ENCODE measurements at regions not wholly inside any gene's neighbourhood (a gene's known extent, or its start where the extent isn't known, plus 50 kb on each side); places are given as distances from the start of the nearest gene placed in this dataset.

GRCh38 chr5:145408048-145408341 lies 427.1 kb downstream of the PRELID2 start:
- no peak overlapping the region for H3K4me3 ChIP-seq (replicated peaks; ENCODE audit: insufficient read depth, low read length)

GRCh38 chr5:145407300-145408047 lies 427.7 kb downstream of the PRELID2 start:
- no peaks in the 10 kb centered on the region for H3K27me3 ChIP-seq (ENCODE audit: insufficient read depth, poor library complexity, severe bottlenecking)
- no peak overlapping the region for H3K4me3 ChIP-seq (replicated peaks; ENCODE audit: insufficient read depth, low read length)
- TF ChIP-seq GABPA (IDR thresholded peaks at IDR 0.05; ENCODE audit: low read depth) (no peak), POLR2AphosphoS5 (IDR thresholded peaks at IDR 0.05; ENCODE audit: low read depth) (no peak), REST (IDR thresholded peaks at IDR 0.05; ENCODE audit: insufficient replicate concordance, low read depth) (no peak), SPI1 (IDR thresholded peaks at IDR 0.05; ENCODE audit: borderline replicate concordance, low read depth) (no peak), CTCF (IDR thresholded peaks at IDR 0.05; ENCODE audit: insufficient read depth, low read length) (no peak)
- DNase-seq (ENCODE audit: low read depth in 1 of 2, low spot score in 1 of 2) = no peak
- no peak overlapping the region for H3K27ac ChIP-seq (replicated peaks)

More at GRCh38 chr5:145408048-145408341, 427.1 kb downstream of the PRELID2 start:
- no peak for TF ChIP-seq SPI1 (IDR thresholded peaks at IDR 0.05; ENCODE audit: borderline replicate concordance, low read depth)
- no peak for TF ChIP-seq GABPA (IDR thresholded peaks at IDR 0.05; ENCODE audit: low read depth)
- no peak for TF ChIP-seq POLR2AphosphoS5 (IDR thresholded peaks at IDR 0.05; ENCODE audit: low read depth)
- TF ChIP-seq CTCF (IDR thresholded peaks at IDR 0.05; ENCODE audit: insufficient read depth, low read length) = no peak
- no peak for TF ChIP-seq REST (IDR thresholded peaks at IDR 0.05; ENCODE audit: insufficient replicate concordance, low read depth)
- no peak overlapping the region for H3K27ac ChIP-seq (replicated peaks)
- no peaks in the 10 kb centered on the region for H3K27me3 ChIP-seq (ENCODE audit: insufficient read depth, poor library complexity, severe bottlenecking)
- DNase-seq (ENCODE audit: low read depth in 1 of 2, low spot score in 1 of 2) = no peak

GRCh38 chr5:145403992-145404391 lies 431.1 kb downstream of the PRELID2 start:
- Histone ChIP-seq H3K27ac (replicated peaks) (no peak overlapping the region), H3K4me3 (replicated peaks; ENCODE audit: insufficient read depth, low read length) (no peak overlapping the region), H3K27me3 (ENCODE audit: insufficient read depth, poor library complexity, severe bottlenecking) (no peaks in the 10 kb centered on the region)
- TF ChIP-seq POLR2AphosphoS5 (IDR thresholded peaks at IDR 0.05; ENCODE audit: low read depth) (no peak), GABPA (IDR thresholded peaks at IDR 0.05; ENCODE audit: low read depth) (no peak), CTCF (IDR thresholded peaks at IDR 0.05; ENCODE audit: insufficient read depth, low read length) (no peak), SPI1 (IDR thresholded peaks at IDR 0.05; ENCODE audit: borderline replicate concordance, low read depth) (no peak), REST (IDR thresholded peaks at IDR 0.05; ENCODE audit: insufficient replicate concordance, low read depth) (no peak)
- no peak for DNase-seq (ENCODE audit: low read depth in 1 of 2, low spot score in 1 of 2)
